ENCODE measurements at regions not wholly inside any gene's neighbourhood (a gene's known extent, or its start where the extent isn't known, plus 50 kb on each side); places are given as distances from the start of the nearest gene placed in this dataset.
A peak's percentile ranks its signal among the peaks of the same experiment; 100 is the strongest.

DNA sequence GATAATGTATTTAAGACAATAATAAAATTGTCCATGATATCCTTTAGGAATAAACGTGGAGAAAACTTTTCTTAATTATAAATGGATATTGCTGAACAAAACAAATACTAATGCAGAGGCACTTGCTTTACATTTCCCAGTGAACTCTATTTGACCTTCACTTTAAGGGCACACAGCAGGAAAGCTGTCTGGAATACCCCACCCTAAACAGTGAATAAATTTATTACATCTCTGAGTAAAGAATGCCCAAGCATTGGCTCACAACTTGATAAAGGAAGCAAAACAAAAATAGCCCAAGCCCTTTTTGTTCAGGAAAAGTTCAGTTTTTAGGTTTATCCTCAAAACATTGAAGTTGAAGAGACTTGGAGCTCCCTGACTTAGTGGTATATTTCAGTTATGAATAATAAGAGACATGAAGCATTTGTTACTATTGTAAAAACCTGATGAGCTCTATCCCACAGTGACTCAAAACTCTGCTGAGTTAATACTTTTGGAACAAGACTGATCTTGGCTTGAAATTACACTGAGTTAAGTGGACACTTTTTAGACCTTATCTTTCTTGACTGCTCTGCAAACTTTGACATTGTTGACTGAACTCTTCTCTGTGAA lies 353.9 kb downstream of the BCKDHB start (continued):
- TF ChIP-seq RXRA (IDR thresholded peaks at IDR 0.05) (no peak), TAF1 (conservative IDR thresholded peaks at IDR 0.05) (no peak), FOXA1 (IDR thresholded peaks at IDR 0.05) (no peak), HNF4A (conservative IDR thresholded peaks at IDR 0.05) (no peak), NR2F2 (IDR thresholded peaks at IDR 0.05) (no peak), FOXA2 (IDR thresholded peaks at IDR 0.05) (no peak), EGR1 (IDR thresholded peaks at IDR 0.05; ENCODE audit: low read depth in 2 of 2) (no peak), GABPA (IDR thresholded peaks at IDR 0.05 in 1 of 2, conservative IDR thresholded peaks at IDR 0.05 in 1 of 2) (no peak)

DNA sequence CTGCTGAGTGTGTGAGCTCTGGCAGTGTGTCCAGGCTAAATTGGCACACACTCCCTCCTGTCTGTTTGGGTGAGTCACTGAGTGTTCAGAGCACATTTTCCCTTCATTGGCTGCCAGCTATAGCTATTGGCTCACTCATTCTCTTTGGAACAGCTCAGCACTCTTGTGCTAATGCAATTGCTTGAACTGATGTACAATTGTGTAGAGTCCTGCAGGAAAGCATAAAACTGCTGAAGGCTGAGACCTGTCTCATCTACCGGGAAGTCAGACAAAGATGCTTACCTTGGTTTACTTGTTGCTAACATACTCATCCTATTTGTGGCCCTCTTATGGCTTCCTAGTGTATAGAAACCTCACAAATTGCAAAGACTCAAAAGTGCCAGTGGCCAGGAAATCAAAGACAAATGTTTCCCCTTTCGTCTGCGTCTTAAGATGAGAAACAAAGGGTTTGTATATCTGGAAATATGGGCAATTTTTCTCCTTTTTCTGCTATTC lies 351.0 kb downstream of the BCKDHB start:
- Histone ChIP-seq H3K9ac (ENCODE audit: low read depth in 1 of 2, low read length in 2 of 2) (no peak overlapping the region), H3K27ac (ENCODE audit: low read depth in 1 of 2, low read length in 2 of 2) (no peak overlapping the region), H3K9me3 (ENCODE audit: control insufficient read depth in 4 of 4, low read length in 3 of 4) (no peaks in the 10 kb centered on the region), H3K4me1 (ENCODE audit: control insufficient read depth in 4 of 4, insufficient read depth in 4 of 4, low read length in 3 of 4) (peaks cover 4 to 13% (median 7%) of the 10 kb centered on the region in 4 donors), H3K4me3 (ENCODE audit: low read depth in 1 of 3, low read length in 3 of 3) (no peak overlapping the region), H3K27me3 (ENCODE audit: control insufficient read depth in 4 of 4, insufficient read depth in 4 of 4, low read length in 3 of 4) (no peaks in the 10 kb centered on the region), H3K36me3 (ENCODE audit: control insufficient read depth in 4 of 4, insufficient read depth in 3 of 4, low read depth in 1 of 4, low read length in 3 of 4) (no peaks in the 10 kb centered on the region)
- TF ChIP-seq FOXA1 (IDR thresholded peaks at IDR 0.05) (no peak), HNF4A (conservative IDR thresholded peaks at IDR 0.05) (peak; percentile 61 to 62), GABPA (IDR thresholded peaks at IDR 0.05 in 1 of 2, conservative IDR thresholded peaks at IDR 0.05 in 1 of 2) (no peak), HNF4G (IDR thresholded peaks at IDR 0.05) (no peak), RXRA (IDR thresholded peaks at IDR 0.05) (peak; percentile 57 to 68), EGR1 (IDR thresholded peaks at IDR 0.05; ENCODE audit: low read depth in 2 of 2) (peak in 1 of 2 donors; percentile 66), SP1 (IDR thresholded peaks at IDR 0.05) (peak; percentile 54), TAF1 (conservative IDR thresholded peaks at IDR 0.05) (no peak), YY1 (IDR thresholded peaks at IDR 0.05) (peak; percentile 43), RAD21 (IDR thresholded peaks at IDR 0.05) (peak; percentile 56 to 70), JUND (IDR thresholded peaks at IDR 0.05) (peak; percentile 98 to 99)
- TF ChIP-seq, protein P1, sequence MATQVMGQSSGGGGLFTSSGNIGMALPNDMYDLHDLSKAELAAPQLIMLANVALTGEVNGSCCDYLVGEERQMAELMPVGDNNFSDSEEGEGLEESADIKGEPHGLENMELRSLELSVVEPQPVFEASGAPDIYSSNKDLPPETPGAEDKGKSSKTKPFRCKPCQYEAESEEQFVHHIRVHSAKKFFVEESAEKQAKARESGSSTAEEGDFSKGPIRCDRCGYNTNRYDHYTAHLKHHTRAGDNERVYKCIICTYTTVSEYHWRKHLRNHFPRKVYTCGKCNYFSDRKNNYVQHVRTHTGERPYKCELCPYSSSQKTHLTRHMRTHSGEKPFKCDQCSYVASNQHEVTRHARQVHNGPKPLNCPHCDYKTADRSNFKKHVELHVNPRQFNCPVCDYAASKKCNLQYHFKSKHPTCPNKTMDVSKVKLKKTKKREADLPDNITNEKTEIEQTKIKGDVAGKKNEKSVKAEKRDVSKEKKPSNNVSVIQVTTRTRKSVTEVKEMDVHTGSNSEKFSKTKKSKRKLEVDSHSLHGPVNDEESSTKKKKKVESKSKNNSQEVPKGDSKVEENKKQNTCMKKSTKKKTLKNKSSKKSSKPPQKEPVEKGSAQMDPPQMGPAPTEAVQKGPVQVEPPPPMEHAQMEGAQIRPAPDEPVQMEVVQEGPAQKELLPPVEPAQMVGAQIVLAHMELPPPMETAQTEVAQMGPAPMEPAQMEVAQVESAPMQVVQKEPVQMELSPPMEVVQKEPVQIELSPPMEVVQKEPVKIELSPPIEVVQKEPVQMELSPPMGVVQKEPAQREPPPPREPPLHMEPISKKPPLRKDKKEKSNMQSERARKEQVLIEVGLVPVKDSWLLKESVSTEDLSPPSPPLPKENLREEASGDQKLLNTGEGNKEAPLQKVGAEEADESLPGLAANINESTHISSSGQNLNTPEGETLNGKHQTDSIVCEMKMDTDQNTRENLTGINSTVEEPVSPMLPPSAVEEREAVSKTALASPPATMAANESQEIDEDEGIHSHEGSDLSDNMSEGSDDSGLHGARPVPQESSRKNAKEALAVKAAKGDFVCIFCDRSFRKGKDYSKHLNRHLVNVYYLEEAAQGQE (IDR thresholded peaks at IDR 0.05), result peak; percentile 14
- TF ChIP-seq, protein P2, sequence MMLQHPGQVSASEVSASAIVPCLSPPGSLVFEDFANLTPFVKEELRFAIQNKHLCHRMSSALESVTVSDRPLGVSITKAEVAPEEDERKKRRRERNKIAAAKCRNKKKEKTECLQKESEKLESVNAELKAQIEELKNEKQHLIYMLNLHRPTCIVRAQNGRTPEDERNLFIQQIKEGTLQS (IDR thresholded peaks at IDR 0.05), result peak; percentile 98
- TF ChIP-seq, protein P3, sequence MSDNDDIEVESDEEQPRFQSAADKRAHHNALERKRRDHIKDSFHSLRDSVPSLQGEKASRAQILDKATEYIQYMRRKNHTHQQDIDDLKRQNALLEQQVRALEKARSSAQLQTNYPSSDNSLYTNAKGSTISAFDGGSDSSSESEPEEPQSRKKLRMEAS (IDR thresholded peaks at IDR 0.05), result peak; percentile 90
- TF ChIP-seq, protein P4, sequence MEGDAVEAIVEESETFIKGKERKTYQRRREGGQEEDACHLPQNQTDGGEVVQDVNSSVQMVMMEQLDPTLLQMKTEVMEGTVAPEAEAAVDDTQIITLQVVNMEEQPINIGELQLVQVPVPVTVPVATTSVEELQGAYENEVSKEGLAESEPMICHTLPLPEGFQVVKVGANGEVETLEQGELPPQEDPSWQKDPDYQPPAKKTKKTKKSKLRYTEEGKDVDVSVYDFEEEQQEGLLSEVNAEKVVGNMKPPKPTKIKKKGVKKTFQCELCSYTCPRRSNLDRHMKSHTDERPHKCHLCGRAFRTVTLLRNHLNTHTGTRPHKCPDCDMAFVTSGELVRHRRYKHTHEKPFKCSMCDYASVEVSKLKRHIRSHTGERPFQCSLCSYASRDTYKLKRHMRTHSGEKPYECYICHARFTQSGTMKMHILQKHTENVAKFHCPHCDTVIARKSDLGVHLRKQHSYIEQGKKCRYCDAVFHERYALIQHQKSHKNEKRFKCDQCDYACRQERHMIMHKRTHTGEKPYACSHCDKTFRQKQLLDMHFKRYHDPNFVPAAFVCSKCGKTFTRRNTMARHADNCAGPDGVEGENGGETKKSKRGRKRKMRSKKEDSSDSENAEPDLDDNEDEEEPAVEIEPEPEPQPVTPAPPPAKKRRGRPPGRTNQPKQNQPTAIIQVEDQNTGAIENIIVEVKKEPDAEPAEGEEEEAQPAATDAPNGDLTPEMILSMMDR (IDR thresholded peaks at IDR 0.05; ENCODE audit: low read depth, low read length, missing input control), result no peak
- TF ChIP-seq, protein P5, sequence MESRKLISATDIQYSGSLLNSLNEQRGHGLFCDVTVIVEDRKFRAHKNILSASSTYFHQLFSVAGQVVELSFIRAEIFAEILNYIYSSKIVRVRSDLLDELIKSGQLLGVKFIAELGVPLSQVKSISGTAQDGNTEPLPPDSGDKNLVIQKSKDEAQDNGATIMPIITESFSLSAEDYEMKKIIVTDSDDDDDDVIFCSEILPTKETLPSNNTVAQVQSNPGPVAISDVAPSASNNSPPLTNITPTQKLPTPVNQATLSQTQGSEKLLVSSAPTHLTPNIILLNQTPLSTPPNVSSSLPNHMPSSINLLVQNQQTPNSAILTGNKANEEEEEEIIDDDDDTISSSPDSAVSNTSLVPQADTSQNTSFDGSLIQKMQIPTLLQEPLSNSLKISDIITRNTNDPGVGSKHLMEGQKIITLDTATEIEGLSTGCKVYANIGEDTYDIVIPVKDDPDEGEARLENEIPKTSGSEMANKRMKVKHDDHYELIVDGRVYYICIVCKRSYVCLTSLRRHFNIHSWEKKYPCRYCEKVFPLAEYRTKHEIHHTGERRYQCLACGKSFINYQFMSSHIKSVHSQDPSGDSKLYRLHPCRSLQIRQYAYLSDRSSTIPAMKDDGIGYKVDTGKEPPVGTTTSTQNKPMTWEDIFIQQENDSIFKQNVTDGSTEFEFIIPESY (IDR thresholded peaks at IDR 0.05), result no peak
- 76% methylated on average over 3 of the region's 3 CpGs for WGBS
- DNase-seq (ENCODE audit: low spot score), result no peak
